H1 (cell line): ENCODE measurements at regions not wholly inside any gene's neighbourhood (a gene's known extent, or its start where the extent isn't known, plus 50 kb on each side); places are given as distances from the start of the nearest gene placed in this dataset.

Experiments used
- CBX5 ChIP-seq: fragments of 300-800, 300-1000 bp; sonication (generic); IDR thresholded peaks from 2 replicates; pipeline ENCODE4 v1.7.1; 2016; ENCODE audit warnings: antibody characterized with exemption, low read length, low read depth
- EP300 ChIP-seq, 2 experiments: IDR thresholded peaks; 1 replicate in 1 of 2; 2 replicates in 1 of 2; pipeline ENCODE4 v1.6.1; 2011 to 2012; ENCODE audit warnings: low read depth in 2 of 2, low read length in 2 of 2, mild to moderate bottlenecking in 2 of 2, borderline replicate concordance in 1 of 2, inconsistent platforms in 1 of 2, moderate library complexity in 1 of 2
- EZH2 ChIP-seq: fragments of 200-600 bp; sonication (generic); IDR thresholded peaks from 2 replicates; pipeline ENCODE4 v1.7.1; 2012; ENCODE audit warnings: low read depth, mild to moderate bottlenecking, moderate library complexity, low read length, inconsistent platforms; ENCODE audit not compliant: severe bottlenecking
- JUND ChIP-seq: IDR thresholded peaks from 2 replicates; pipeline ENCODE4 v1.6.1; 2011; ENCODE audit warnings: mild to moderate bottlenecking, improper control_type of control experiment, low read length
- POLR2A ChIP-seq, 2 experiments: IDR thresholded peaks; 1 replicate in 1 of 2; 2 replicates in 1 of 2; pipeline ENCODE4 v1.6.1; 2011; ENCODE audit warnings: low read depth in 2 of 2, low read length in 2 of 2, mild to moderate bottlenecking in 2 of 2; ENCODE audit errors: control extremely low read depth in 1 of 2
- RAD21 ChIP-seq, 2 experiments: IDR thresholded peaks in 1 of 2; conservative IDR thresholded peaks in 1 of 2; 2 replicates each; pipeline ENCODE4 v1.6.1; 2011; ENCODE audit warnings: low read depth in 2 of 2, low read length in 2 of 2, improper control_type of control experiment in 1 of 2, inconsistent platforms in 1 of 2, mild to moderate bottlenecking in 1 of 2, moderate library complexity in 1 of 2
- TAF1 ChIP-seq: IDR thresholded peaks from 2 replicates; pipeline ENCODE4 v1.6.1; 2011; ENCODE audit warnings: mild to moderate bottlenecking, low read depth, low read length
- TF ChIP-seq, protein P1 (sequence below), 3 experiments: IDR thresholded peaks; 1 replicate in 2 of 3; 2 replicates in 1 of 3; pipeline versions ENCODE4 v1.5.1 to v1.6.1; 2011; ENCODE audit warnings: low read length in 3 of 3, mild to moderate bottlenecking in 3 of 3, inconsistent platforms in 2 of 3, low read depth in 1 of 3, moderate library complexity in 1 of 3; ENCODE audit not compliant: insufficient read depth in 1 of 3; ENCODE audit errors: control extremely low read depth in 1 of 3
- TF ChIP-seq, protein P2 (sequence below): IDR thresholded peaks from 2 replicates; pipeline ENCODE4 v1.6.1; 2011; ENCODE audit warnings: low read length, improper control_type of control experiment

DNA sequence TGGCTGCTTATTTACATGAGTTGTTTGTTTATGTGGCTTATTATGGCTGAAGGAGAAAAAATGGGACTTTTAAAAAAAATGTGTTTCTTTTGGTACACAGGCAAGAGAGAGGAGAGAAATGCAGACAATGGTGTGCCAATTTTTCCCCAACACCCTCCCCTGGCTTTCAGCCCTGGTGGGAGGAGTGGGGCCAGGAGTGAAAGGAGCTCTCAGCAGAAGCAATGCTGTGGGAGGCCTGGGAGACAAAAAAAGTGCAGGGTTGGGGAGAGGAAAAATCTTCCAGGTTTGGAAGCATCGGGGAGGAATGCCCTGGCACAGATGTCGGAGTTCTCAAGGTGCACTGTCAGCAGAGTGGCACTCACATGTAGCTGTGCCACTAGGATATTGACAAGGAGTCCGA is 117.7 kb upstream of the FOXB1 start:
- TF ChIP-seq RAD21 (IDR thresholded peaks at IDR 0.05 in 1 of 2, conservative IDR thresholded peaks at IDR 0.05 in 1 of 2; ENCODE audit: low read depth in 2 of 2, low read length in 2 of 2) (no peak), TAF1 (no peak), POLR2A (IDR thresholded peaks at IDR 0.05; ENCODE audit: control extremely low read depth in 1 of 2, low read depth in 2 of 2, low read length in 2 of 2) (no peak), CBX5 (no peak), JUND (no peak), EP300 (IDR thresholded peaks at IDR 0.05; ENCODE audit: borderline replicate concordance in 1 of 2, low read depth in 2 of 2, low read length in 2 of 2) (no peak), EZH2 (no peak)
- TF ChIP-seq, protein P1, sequence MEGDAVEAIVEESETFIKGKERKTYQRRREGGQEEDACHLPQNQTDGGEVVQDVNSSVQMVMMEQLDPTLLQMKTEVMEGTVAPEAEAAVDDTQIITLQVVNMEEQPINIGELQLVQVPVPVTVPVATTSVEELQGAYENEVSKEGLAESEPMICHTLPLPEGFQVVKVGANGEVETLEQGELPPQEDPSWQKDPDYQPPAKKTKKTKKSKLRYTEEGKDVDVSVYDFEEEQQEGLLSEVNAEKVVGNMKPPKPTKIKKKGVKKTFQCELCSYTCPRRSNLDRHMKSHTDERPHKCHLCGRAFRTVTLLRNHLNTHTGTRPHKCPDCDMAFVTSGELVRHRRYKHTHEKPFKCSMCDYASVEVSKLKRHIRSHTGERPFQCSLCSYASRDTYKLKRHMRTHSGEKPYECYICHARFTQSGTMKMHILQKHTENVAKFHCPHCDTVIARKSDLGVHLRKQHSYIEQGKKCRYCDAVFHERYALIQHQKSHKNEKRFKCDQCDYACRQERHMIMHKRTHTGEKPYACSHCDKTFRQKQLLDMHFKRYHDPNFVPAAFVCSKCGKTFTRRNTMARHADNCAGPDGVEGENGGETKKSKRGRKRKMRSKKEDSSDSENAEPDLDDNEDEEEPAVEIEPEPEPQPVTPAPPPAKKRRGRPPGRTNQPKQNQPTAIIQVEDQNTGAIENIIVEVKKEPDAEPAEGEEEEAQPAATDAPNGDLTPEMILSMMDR (IDR thresholded peaks at IDR 0.05; ENCODE audit: control extremely low read depth in 1 of 3, insufficient read depth in 1 of 3, low read depth in 1 of 3, low read length in 3 of 3), result no peak
- TF ChIP-seq, protein P2, sequence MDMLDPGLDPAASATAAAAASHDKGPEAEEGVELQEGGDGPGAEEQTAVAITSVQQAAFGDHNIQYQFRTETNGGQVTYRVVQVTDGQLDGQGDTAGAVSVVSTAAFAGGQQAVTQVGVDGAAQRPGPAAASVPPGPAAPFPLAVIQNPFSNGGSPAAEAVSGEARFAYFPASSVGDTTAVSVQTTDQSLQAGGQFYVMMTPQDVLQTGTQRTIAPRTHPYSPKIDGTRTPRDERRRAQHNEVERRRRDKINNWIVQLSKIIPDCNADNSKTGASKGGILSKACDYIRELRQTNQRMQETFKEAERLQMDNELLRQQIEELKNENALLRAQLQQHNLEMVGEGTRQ, result no peak
